Stimulated activated naive CD8-positive, alpha-beta T cell treated with anti-CD3 and anti-CD28 coated beads, Interleukin-15, amount 100 ng/mL, for 72 hours (primary cell): ENCODE measurements at regions not wholly inside any gene's neighbourhood (a gene's known extent, or its start where the extent isn't known, plus 50 kb on each side); places are given as distances from the start of the nearest gene placed in this dataset.

Experiments used
- ATAC-seq: fragments of 150-1000 bp; cut with Tn5 transposase; 2 replicates; pipeline ENCODE4 v1.10.0; 2021; ENCODE audit warnings: mild to moderate bottlenecking, moderate library complexity
- DNase-seq, 2 donors: peaks; one replicate each; pipeline ENCODE4 v3.0.0; 2021 to 2022
- H3K27ac Mint-ChIP-seq, 2 donors: one replicate each; pipeline ENCODE4 v1.8.0; 2022; ENCODE audit warnings: mild to moderate bottlenecking in 2 of 2, mixed read lengths in 2 of 2, moderate library complexity in 2 of 2
- H3K27me3 Mint-ChIP-seq: one replicate; pipeline ENCODE4 v1.8.0; 2022; ENCODE audit warnings: mixed read lengths
- H3K4me1 Mint-ChIP-seq: one replicate; pipeline ENCODE4 v1.8.0; 2022; ENCODE audit warnings: mild to moderate bottlenecking, mixed read lengths
- H3K4me3 Mint-ChIP-seq, 2 donors: one replicate each; pipeline ENCODE4 v1.8.0; 2022; ENCODE audit warnings: mild to moderate bottlenecking in 2 of 2, mixed read lengths in 2 of 2, moderate library complexity in 1 of 2
- H3K9me3 Mint-ChIP-seq, 2 donors: one replicate each; pipeline ENCODE4 v1.8.0; 2022; ENCODE audit warnings: mixed read lengths in 2 of 2

DNA sequence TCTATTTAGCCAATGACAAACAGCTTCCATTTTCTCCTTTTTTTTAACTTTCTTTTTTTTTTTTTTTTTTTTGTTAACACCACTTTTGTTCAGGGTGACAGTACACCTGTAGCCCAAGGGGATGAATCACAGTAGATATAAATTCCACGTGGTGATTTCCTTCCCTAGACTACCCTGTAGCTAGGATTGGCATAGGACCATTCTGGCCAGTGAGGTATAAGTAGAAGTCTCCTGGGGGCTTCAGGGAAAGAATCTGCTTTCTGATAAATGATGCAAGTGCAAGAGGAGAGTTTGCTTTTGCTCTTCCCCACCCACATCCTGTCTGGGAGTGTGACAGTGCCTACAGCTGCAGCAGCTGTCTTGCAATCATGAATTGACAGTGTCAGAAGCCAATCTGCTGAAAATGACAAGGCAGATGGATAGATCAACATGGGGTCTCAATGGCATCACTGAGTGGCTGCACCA lies 63.2 kb upstream of the TOMM7 start:
- ATAC-seq (peak; percentile 92), DNase-seq (peak; percentile 71 to 85)
- Mint-ChIP-seq H3K4me3 (peak overlapping the region; percentile 55 to 76), H3K4me1 (peaks cover 47% of the 10 kb centered on the region), H3K27me3 (no peaks in the 10 kb centered on the region), H3K27ac (peak overlapping the region; percentile 99 to 100), H3K9me3 (peaks cover 10 to 15% of the 10 kb centered on the region in 2 donors)

DNA sequence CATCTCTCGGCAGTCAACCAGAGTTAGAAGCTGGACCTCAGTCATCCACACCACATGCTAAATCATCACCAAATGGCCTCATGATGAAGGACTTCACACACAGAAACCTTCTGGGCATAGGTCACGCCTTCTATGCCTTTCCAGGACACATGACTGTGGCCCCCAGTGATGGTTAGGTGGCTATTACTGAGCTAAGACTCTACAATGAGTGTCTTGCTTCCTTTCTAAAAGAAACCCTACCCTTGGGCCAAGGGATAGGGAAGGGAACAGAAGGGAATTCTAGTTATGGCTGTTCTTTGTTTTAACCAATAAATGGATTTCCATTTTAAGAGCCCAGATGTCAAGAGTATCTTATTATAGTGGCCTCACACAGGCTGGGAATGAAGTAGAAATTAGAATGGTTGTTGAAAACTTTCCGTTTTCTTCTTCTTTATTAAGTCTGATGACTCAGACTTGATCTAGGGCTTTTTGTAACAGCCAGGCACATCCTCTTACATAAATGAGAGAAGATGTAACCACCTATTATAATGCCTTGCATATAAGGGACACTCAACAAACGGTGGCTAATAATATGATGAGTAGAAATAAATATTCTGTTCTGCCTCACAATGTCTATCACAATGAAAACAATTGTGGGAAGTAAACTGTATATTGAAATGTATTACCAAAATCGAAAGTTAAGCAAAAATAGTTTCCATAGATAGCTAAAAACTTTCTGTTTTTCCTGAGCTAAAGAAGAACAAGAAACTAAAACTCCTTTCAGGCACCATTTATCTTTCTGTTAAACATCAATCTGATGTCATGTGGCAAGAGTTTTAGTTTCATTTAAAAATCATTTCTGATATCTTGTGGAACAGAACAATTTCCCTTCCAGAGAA lies 62.5 kb upstream of the TOMM7 start:
- DNase-seq = peak; percentile 14 to 17

DNA sequence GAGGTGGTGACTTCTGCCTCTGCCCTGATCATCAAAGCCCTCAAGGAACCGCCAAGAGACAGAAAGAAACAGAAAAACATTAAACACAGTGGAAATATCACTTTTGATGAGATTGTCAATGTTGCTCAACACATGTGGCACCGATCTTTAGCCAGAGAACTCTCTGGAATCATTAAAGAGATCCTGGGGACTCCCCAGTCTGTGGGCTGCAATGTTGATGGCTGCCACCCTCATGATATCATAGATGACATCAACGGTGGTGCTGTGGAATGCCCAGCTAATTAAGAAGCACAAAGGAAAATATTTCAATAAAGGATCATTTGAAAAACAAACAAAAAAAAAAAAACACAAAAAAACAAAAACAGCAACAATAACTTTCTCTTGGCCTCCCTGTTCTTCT lies 59.5 kb upstream of the TOMM7 start:
- DNase-seq = no peak
- Mint-ChIP-seq H3K4me3 (peak overlapping the region in 1 of 2 donors; percentile 5), H3K9me3 (peaks cover 10 to 15% of the 10 kb centered on the region in 2 donors), H3K27ac (peak overlapping the region; percentile 42 to 44), H3K4me1 (peaks cover 47% of the 10 kb centered on the region), H3K27me3 (no peaks in the 10 kb centered on the region)
- no peak for ATAC-seq

More for the DNA sequence above, 62.5 kb upstream of the TOMM7 start:
- peaks cover 47% of the 10 kb centered on the region for H3K4me1 Mint-ChIP-seq
- no peaks in the 10 kb centered on the region for H3K27me3 Mint-ChIP-seq
- peak; percentile 78 for ATAC-seq
- peak overlapping the region; percentile 99 to 100 for H3K27ac Mint-ChIP-seq
- H3K4me3 Mint-ChIP-seq = peak overlapping the region; percentile 10 to 76
- peaks cover 10 to 15% of the 10 kb centered on the region in 2 donors for H3K9me3 Mint-ChIP-seq

DNA sequence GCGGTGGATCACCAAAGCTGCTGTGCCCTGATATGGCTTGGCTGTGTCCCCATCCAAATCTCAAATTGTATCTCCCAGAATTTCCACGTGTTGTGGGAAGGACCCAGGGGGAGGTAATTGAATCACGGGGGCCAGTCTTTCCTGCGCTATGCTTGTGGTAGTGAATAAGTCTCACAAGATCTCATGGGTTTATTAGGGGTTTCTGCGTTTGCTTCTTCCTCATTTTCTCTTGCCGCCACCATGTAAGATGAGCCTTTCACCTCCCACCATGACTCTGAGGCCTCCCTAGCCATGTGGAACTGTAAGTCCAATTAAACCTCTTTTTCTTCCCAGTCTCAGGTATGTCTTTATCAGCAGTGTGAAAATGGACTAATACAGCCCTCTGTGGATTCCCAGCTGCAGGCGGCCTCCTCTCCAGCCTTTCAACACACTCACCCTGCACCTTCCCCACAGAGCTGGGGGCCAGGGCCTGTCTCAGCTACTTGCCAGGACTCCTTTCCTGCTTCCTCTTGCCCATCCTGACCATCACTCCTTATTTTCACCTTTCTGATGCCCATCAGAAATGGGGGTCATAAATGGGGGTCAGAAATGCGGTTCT lies 57.2 kb upstream of the TOMM7 start:
- no peak overlapping the region for H3K4me3 Mint-ChIP-seq
- no peaks in the 10 kb centered on the region for H3K27me3 Mint-ChIP-seq
- H3K9me3 Mint-ChIP-seq = peaks cover 10 to 14% of the 10 kb centered on the region in 2 donors
- ATAC-seq (no peak), DNase-seq (no peak)
- H3K4me1 Mint-ChIP-seq = peaks cover 35% of the 10 kb centered on the region
- H3K27ac Mint-ChIP-seq = no peak overlapping the region

DNA sequence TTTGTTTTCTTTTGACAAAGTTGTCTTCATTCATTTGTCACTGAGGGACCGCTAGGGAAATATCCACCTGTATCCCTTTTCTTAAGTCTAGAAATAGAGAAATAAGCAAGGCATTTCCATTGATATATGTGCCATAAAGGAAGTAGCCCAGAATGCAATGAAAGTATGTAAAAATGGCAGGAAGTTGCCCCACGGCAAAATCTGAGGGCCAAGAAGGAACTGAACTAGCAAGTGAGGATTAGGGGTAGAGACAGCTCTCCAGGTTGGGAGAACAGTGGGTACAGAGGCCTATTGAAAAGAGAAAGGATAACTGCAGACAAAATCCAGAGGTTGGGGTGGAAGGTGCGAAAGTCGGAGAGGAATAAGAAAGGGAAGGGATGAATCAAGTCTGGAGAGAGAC lies 56.6 kb upstream of the TOMM7 start:
- DNase-seq = no peak

DNA sequence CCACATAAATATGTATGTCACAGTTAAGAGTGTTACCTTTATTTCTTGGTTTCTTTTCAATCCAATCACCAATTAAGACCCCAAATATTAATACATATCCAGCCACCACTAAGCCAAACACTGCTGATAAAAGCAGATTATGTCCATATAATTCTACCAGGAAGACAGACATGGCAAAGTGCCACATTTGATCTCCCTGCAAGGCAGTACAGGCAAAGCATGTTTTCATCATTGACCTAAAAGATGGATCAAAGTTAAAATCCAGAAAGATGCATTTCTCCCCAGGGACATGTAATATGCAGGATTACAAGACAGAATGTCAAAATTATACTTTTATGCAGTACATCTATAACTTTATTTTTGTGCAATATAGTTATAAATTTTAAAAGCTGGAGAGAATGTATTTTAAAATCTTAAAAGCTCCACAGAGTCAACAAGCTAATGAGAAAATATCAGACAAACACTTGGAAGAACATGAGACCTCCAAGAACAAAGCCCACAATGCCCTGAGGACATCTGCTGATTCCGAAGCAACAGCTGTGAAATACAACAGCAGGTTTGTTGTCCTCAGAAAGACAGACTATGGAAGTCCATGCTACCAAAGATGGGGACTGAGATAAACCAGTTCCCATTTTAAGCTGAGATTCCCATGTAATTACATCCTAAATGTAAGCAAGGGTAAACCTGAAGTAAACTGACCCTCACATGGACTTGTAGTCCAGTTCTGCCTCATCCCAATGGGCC lies 54.5 kb upstream of the TOMM7 start:
- no peak for DNase-seq
- no peaks in the 10 kb centered on the region for H3K9me3 Mint-ChIP-seq
- H3K27me3 Mint-ChIP-seq = no peaks in the 10 kb centered on the region
- peaks cover 11% of the 10 kb centered on the region for H3K4me1 Mint-ChIP-seq
- ATAC-seq = no peak
- H3K27ac Mint-ChIP-seq = no peak overlapping the region
- H3K4me3 Mint-ChIP-seq = no peak overlapping the region

More for the DNA sequence above, 56.6 kb upstream of the TOMM7 start:
- ATAC-seq = no peak
- no peak overlapping the region for H3K4me3 Mint-ChIP-seq
- peaks cover 6 to 9% of the 10 kb centered on the region in 2 donors for H3K9me3 Mint-ChIP-seq
- H3K27me3 Mint-ChIP-seq = no peaks in the 10 kb centered on the region
- peaks cover 30% of the 10 kb centered on the region for H3K4me1 Mint-ChIP-seq
- H3K27ac Mint-ChIP-seq = no peak overlapping the region

DNA sequence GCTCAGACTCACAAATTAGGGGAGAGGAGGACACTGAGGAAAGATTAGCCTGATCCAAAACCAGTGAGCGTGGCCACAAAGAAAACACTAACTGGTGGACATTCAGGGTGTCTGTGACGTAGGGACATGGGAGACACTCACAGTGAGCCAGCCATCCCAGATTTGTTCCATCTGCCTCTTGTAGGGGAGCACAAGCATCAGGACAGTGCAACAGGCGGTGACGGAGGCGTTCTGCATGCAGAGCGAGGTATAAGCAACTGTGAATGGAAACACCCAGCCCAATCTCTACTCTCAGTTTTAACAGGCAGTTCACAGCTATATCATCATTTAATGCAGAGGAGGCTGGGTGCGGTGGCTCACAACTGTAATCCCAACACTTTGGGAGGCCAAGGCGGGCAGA lies 52.8 kb upstream of the TOMM7 start:
- no peak overlapping the region for H3K27ac Mint-ChIP-seq
- H3K9me3 Mint-ChIP-seq = no peaks in the 10 kb centered on the region
- no peaks in the 10 kb centered on the region for H3K27me3 Mint-ChIP-seq
- ATAC-seq = no peak
- DNase-seq = no peak
- peaks cover 5% of the 10 kb centered on the region for H3K4me1 Mint-ChIP-seq
- no peak overlapping the region for H3K4me3 Mint-ChIP-seq

DNA sequence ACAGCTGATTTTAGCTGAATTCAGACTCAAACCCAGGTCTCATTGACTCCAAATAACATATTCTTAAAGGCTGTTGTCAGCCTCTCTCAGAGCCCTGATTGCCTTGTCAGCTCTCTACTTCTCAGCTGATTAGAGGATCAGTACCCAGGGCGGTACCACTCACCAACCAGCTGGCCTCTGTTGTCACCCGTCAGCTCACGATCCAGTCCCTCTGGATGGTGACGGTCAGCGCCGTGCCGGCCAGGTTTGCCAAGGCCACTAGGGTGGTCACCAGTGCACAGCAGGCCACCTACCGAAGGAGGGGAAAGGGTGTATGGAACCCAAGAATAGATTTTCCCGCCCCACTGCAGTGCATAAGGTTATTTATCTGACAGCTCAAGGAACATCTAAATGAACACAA lies 52.3 kb upstream of the TOMM7 start:
- H3K4me1 Mint-ChIP-seq = peaks cover 5% of the 10 kb centered on the region
- peak overlapping the region in 1 of 2 donors; percentile 83 for H3K27ac Mint-ChIP-seq
- DNase-seq (no peak), ATAC-seq (no peak)
- no peaks in the 10 kb centered on the region for H3K27me3 Mint-ChIP-seq
- H3K4me3 Mint-ChIP-seq = no peak overlapping the region
- H3K9me3 Mint-ChIP-seq = no peaks in the 10 kb centered on the region
